Activated CD4-positive, alpha-beta T cell treated with anti-CD3 and anti-CD28 coated beads, Interleukin-2, amount 10 ng/mL, durations not matched to agents 24 days and 14 days (primary cell): ENCODE measurements at regions not wholly inside any gene's neighbourhood (a gene's known extent, or its start where the extent isn't known, plus 50 kb on each side); places are given as distances from the start of the nearest gene placed in this dataset.
"Not testable (repeated sequence)": the region's sequence is repeated elsewhere in the genome, so short reads cannot be mapped to it uniquely, and the experiment has no call there.

ENCODE experiments used
- DNase-seq: peaks from one replicate; pipeline ENCODE4 v3.0.0; 2022
- H3K27ac Mint-ChIP-seq: one replicate; pipeline ENCODE4 v1.8.0; 2022; ENCODE audit warnings: mild to moderate bottlenecking, mixed read lengths
- H3K27me3 Mint-ChIP-seq: one replicate; pipeline ENCODE4 v1.8.0; 2022; ENCODE audit warnings: mixed read lengths
- H3K36me3 Mint-ChIP-seq: one replicate; pipeline ENCODE4 v1.8.0; 2022; ENCODE audit warnings: low read depth, mild to moderate bottlenecking, mixed read lengths
- H3K4me1 Mint-ChIP-seq: one replicate; pipeline ENCODE4 v1.8.0; 2021; ENCODE audit warnings: mixed read lengths
- H3K4me3 Mint-ChIP-seq: one replicate; pipeline ENCODE4 v1.8.0; 2022; ENCODE audit warnings: mild to moderate bottlenecking, moderate library complexity, mixed read lengths
- H3K9me3 Mint-ChIP-seq: one replicate; pipeline ENCODE4 v1.8.0; 2021; ENCODE audit warnings: mixed read lengths
- intact Hi-C: fragments of 100-400 bp; cut with micrococcal nuclease; formaldehyde crosslinking; loops from one replicate; pipeline ENCODE4 v1.15.1; 2023

GRCh38 chr5:167381457-167381856, 910.0 kb upstream of the WWC1 start:
- Mint-ChIP-seq H3K36me3 (no peaks in the 10 kb centered on the region), H3K9me3 (no peaks in the 10 kb centered on the region), H3K4me1 (no peaks in the 10 kb centered on the region), H3K27me3 (no peaks in the 10 kb centered on the region), H3K4me3 (no peak overlapping the region), H3K27ac (no peak overlapping the region)
- no peak for DNase-seq
- intact Hi-C loops = no loop called here

- Mint-ChIP-seq H3K4me1 (no peaks in the 10 kb centered on the region), H3K36me3 (no peaks in the 10 kb centered on the region), H3K9me3 (peaks cover 7% of the 10 kb centered on the region), H3K27me3 (no peaks in the 10 kb centered on the region), H3K27ac (no peak overlapping the region), H3K4me3 (no peak overlapping the region)
- DNase-seq = no peak
- intact Hi-C loops = no loop called here
Observed at GRCh38 chr5:167389537-167389936, 901.9 kb upstream of the WWC1 start.

- H3K4me1 Mint-ChIP-seq, intact Hi-C loops, H3K27ac Mint-ChIP-seq, DNase-seq, H3K27me3 Mint-ChIP-seq, H3K9me3 Mint-ChIP-seq, H3K36me3 Mint-ChIP-seq, H3K4me3 Mint-ChIP-seq: not testable (repeated sequence)
Observed at GRCh38 chr5:167391286-167391685, 900.2 kb upstream of the WWC1 start.

- Mint-ChIP-seq H3K4me1 (no peaks in the 10 kb centered on the region), H3K27ac (no peak overlapping the region), H3K9me3 (peaks cover 7% of the 10 kb centered on the region), H3K27me3 (no peaks in the 10 kb centered on the region), H3K36me3 (no peaks in the 10 kb centered on the region), H3K4me3 (no peak overlapping the region)
- intact Hi-C loops = no loop called here
- no peak for DNase-seq
Observed at GRCh38 chr5:167392240-167392639, 899.2 kb upstream of the WWC1 start.

- intact Hi-C loops = no loop called here
- H3K27me3 Mint-ChIP-seq = no peaks in the 10 kb centered on the region
Observed at GRCh38 chr5:167393358-167393757, 898.1 kb upstream of the WWC1 start.

GRCh38 chr5:167402671-167403070, 888.8 kb upstream of the WWC1 start:
- Mint-ChIP-seq H3K4me1 (no peaks in the 10 kb centered on the region), H3K27ac (no peak overlapping the region), H3K36me3 (no peaks in the 10 kb centered on the region), H3K27me3 (no peaks in the 10 kb centered on the region), H3K4me3 (no peak overlapping the region), H3K9me3 (peaks cover 4% of the 10 kb centered on the region)
- intact Hi-C loops = no loop called here
- DNase-seq = no peak

More at GRCh38 chr5:167393358-167393757, 898.1 kb upstream of the WWC1 start:
- peaks cover 2% of the 10 kb centered on the region for H3K9me3 Mint-ChIP-seq
- no peaks in the 10 kb centered on the region for H3K4me1 Mint-ChIP-seq
- H3K4me3 Mint-ChIP-seq = no peak overlapping the region
- H3K36me3 Mint-ChIP-seq = no peaks in the 10 kb centered on the region
- no peak for DNase-seq
- H3K27ac Mint-ChIP-seq = no peak overlapping the region

GRCh38 chr5:167406513-167406912, 884.9 kb upstream of the WWC1 start:
- H3K36me3 Mint-ChIP-seq = no peaks in the 10 kb centered on the region
- intact Hi-C loops = no loop called here
- no peak overlapping the region for H3K4me3 Mint-ChIP-seq

GRCh38 chr5:167412556-167412955, 878.9 kb upstream of the WWC1 start:
- Mint-ChIP-seq H3K36me3 (no peaks in the 10 kb centered on the region), H3K9me3 (no peaks in the 10 kb centered on the region)
- intact Hi-C loops = no loop called here

More at GRCh38 chr5:167406513-167406912, 884.9 kb upstream of the WWC1 start:
- no peak overlapping the region for H3K27ac Mint-ChIP-seq
- no peaks in the 10 kb centered on the region for H3K27me3 Mint-ChIP-seq
- DNase-seq = no peak
- peaks cover 4% of the 10 kb centered on the region for H3K9me3 Mint-ChIP-seq
- H3K4me1 Mint-ChIP-seq = no peaks in the 10 kb centered on the region

GRCh38 chr5:167413506-167413905, 877.9 kb upstream of the WWC1 start:
- no peak overlapping the region for H3K4me3 Mint-ChIP-seq
- DNase-seq = no peak
- H3K27me3 Mint-ChIP-seq = no peaks in the 10 kb centered on the region
- no peaks in the 10 kb centered on the region for H3K4me1 Mint-ChIP-seq
- intact Hi-C loops = no loop called here
- no peak overlapping the region for H3K27ac Mint-ChIP-seq
- no peaks in the 10 kb centered on the region for H3K36me3 Mint-ChIP-seq
- no peaks in the 10 kb centered on the region for H3K9me3 Mint-ChIP-seq

More at GRCh38 chr5:167412556-167412955, 878.9 kb upstream of the WWC1 start:
- DNase-seq = no peak
- no peaks in the 10 kb centered on the region for H3K4me1 Mint-ChIP-seq
- no peaks in the 10 kb centered on the region for H3K27me3 Mint-ChIP-seq
- no peak overlapping the region for H3K4me3 Mint-ChIP-seq
- H3K27ac Mint-ChIP-seq = no peak overlapping the region

GRCh38 chr5:167414611-167415010, 876.8 kb upstream of the WWC1 start:
- Mint-ChIP-seq H3K9me3 (no peaks in the 10 kb centered on the region), H3K4me3 (no peak overlapping the region), H3K27me3 (no peaks in the 10 kb centered on the region), H3K4me1 (no peaks in the 10 kb centered on the region), H3K27ac (no peak overlapping the region), H3K36me3 (no peaks in the 10 kb centered on the region)
- intact Hi-C loops = no loop called here
- DNase-seq = no peak

GRCh38 chr5:167415779-167416746, 875.4 kb upstream of the WWC1 start:
- intact Hi-C loops = no loop called here
- H3K4me3 Mint-ChIP-seq = no peak overlapping the region

GRCh38 chr5:167417662-167418061, 873.8 kb upstream of the WWC1 start:
- no peaks in the 10 kb centered on the region for H3K9me3 Mint-ChIP-seq
- DNase-seq = no peak
- no peak overlapping the region for H3K4me3 Mint-ChIP-seq
- no peaks in the 10 kb centered on the region for H3K4me1 Mint-ChIP-seq
- H3K36me3 Mint-ChIP-seq = no peaks in the 10 kb centered on the region
- intact Hi-C loops = no loop called here
- H3K27me3 Mint-ChIP-seq = no peaks in the 10 kb centered on the region
- H3K27ac Mint-ChIP-seq = no peak overlapping the region

More at GRCh38 chr5:167415779-167416746, 875.4 kb upstream of the WWC1 start:
- Mint-ChIP-seq H3K36me3 (no peaks in the 10 kb centered on the region), H3K27ac (no peak overlapping the region), H3K4me1 (no peaks in the 10 kb centered on the region), H3K27me3 (no peaks in the 10 kb centered on the region), H3K9me3 (no peaks in the 10 kb centered on the region)
- no peak for DNase-seq

GRCh38 chr5:167425161-167425560, 866.3 kb upstream of the WWC1 start:
- Mint-ChIP-seq H3K27ac (no peak overlapping the region), H3K27me3 (no peaks in the 10 kb centered on the region), H3K4me3 (no peak overlapping the region), H3K4me1 (no peaks in the 10 kb centered on the region), H3K36me3 (no peaks in the 10 kb centered on the region), H3K9me3 (no peaks in the 10 kb centered on the region)
- intact Hi-C loops = no loop called here
- no peak for DNase-seq

- intact Hi-C loops = no loop called here
- Mint-ChIP-seq H3K4me1 (no peaks in the 10 kb centered on the region), H3K27ac (no peak overlapping the region), H3K9me3 (no peaks in the 10 kb centered on the region), H3K27me3 (no peaks in the 10 kb centered on the region), H3K4me3 (no peak overlapping the region), H3K36me3 (no peaks in the 10 kb centered on the region)
- no peak for DNase-seq
Observed at GRCh38 chr5:167426501-167426900, 864.9 kb upstream of the WWC1 start.
